ENCODE measurements at regions not wholly inside any gene's neighbourhood (a gene's known extent, or its start where the extent isn't known, plus 50 kb on each side); places are given as distances from the start of the nearest gene placed in this dataset.

DNA sequence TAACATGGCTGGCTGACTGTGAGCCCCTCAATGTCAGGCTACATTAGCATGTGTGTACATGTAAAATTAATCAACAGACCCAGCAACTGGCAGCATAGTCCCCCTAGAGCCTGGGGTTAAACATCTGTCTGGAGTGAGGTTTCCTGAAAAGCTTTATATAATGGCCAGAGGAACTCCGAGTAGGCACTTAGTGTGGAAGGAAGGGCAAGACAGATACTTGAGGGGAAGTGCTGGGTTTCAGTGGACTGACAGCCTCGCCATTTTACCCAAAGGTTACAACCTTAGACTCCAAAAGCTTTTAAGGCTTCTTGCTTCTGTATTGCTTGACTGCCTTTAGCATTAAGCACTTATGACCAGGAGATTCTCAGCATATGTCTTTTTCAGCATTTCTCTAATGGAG is 430.8 kb downstream of the FLRT2 start:
- no peaks in the 10 kb centered on the region for H3K27me3 ChIP-seq (ENCODE audit: control insufficient read depth, insufficient read depth, low read length)
- no peak overlapping the region for H3K4me3 ChIP-seq (ENCODE audit: low read depth, low read length)
- no peaks in the 10 kb centered on the region for H3K36me3 ChIP-seq (ENCODE audit: control insufficient read depth, insufficient read depth, low read length)
- DNase-seq (ENCODE audit: low read depth), result no peak
- TF ChIP-seq, protein P1, sequence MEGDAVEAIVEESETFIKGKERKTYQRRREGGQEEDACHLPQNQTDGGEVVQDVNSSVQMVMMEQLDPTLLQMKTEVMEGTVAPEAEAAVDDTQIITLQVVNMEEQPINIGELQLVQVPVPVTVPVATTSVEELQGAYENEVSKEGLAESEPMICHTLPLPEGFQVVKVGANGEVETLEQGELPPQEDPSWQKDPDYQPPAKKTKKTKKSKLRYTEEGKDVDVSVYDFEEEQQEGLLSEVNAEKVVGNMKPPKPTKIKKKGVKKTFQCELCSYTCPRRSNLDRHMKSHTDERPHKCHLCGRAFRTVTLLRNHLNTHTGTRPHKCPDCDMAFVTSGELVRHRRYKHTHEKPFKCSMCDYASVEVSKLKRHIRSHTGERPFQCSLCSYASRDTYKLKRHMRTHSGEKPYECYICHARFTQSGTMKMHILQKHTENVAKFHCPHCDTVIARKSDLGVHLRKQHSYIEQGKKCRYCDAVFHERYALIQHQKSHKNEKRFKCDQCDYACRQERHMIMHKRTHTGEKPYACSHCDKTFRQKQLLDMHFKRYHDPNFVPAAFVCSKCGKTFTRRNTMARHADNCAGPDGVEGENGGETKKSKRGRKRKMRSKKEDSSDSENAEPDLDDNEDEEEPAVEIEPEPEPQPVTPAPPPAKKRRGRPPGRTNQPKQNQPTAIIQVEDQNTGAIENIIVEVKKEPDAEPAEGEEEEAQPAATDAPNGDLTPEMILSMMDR (IDR thresholded peaks at IDR 0.05; ENCODE audit: insufficient read depth, low read length, poor library complexity, severe bottlenecking), result no peak

DNA sequence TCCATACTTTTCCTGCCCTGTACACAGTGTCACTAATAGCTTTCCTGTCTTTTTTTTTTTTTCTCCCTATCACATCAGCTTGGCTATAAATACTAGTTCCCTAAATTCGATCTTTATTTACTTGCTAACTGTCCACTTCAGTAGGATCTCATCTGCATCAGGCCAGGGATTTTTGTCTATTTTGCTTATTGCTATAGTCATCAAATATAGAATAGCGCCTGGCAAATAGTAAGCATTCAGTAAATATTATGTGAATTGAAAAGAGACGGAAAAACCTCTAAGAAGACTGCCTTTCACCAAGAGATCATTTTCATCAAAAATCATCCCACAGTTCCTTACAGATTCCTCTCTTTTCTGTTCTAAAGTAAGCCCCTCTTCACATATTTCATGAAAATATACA is 429.1 kb downstream of the FLRT2 start:
- DNase-seq (ENCODE audit: low read depth), result no peak
- TF ChIP-seq, protein P1 (IDR thresholded peaks at IDR 0.05; ENCODE audit: insufficient read depth, low read length, poor library complexity, severe bottlenecking), result no peak
- Histone ChIP-seq H3K36me3 (ENCODE audit: control insufficient read depth, insufficient read depth, low read length) (no peaks in the 10 kb centered on the region), H3K4me3 (ENCODE audit: low read depth, low read length) (no peak overlapping the region), H3K27me3 (ENCODE audit: control insufficient read depth, insufficient read depth, low read length) (no peaks in the 10 kb centered on the region)

DNA sequence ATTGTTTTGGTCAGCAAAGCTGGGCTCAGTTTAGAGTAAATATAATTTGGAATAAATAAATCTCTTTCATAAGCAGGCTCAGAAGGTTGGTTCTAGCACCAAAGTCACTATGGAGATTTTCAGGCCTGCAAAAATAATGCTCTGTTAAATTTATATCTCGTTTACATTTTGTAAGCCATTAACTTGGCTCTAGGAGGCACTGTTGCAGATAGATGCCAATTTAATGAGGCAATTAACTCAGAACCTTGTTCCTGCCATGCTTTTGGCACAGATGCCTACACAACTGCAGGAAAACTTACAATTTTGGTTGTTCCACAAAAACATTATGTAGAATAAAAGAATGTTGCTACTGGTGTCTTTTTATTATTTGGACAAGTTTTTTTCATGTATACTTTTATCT is 428.1 kb downstream of the FLRT2 start:
- TF ChIP-seq, protein P1 (IDR thresholded peaks at IDR 0.05; ENCODE audit: insufficient read depth, low read length, poor library complexity, severe bottlenecking), result no peak
- DNase-seq (ENCODE audit: low read depth), result no peak
- Histone ChIP-seq H3K36me3 (ENCODE audit: control insufficient read depth, insufficient read depth, low read length) (no peaks in the 10 kb centered on the region), H3K27me3 (ENCODE audit: control insufficient read depth, insufficient read depth, low read length) (no peaks in the 10 kb centered on the region), H3K4me3 (ENCODE audit: low read depth, low read length) (no peak overlapping the region)

DNA sequence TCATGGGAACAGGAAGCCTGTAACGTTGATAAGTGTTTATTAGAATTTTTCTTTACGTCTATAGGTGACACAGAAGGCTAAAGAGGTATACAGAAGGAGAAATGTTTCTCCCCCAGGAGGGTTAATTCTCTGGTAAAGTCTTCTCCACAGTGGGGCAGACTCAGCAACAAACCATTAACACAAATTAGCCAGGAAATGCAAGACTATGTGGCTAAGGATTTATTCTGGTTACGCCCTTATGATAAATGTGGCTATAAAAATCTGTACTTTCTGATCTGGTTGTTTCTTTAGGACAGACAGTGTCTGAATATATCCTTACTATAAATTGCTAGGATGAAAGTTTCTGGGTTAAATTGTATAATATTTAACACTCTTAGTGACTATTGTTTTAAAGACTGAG is 423.3 kb downstream of the FLRT2 start:
- no peak overlapping the region for H3K4me3 ChIP-seq (ENCODE audit: low read depth, low read length)
- no peaks in the 10 kb centered on the region for H3K36me3 ChIP-seq (ENCODE audit: control insufficient read depth, insufficient read depth, low read length)
- no peaks in the 10 kb centered on the region for H3K27me3 ChIP-seq (ENCODE audit: control insufficient read depth, insufficient read depth, low read length)
- TF ChIP-seq, protein P1 (IDR thresholded peaks at IDR 0.05; ENCODE audit: insufficient read depth, low read length, poor library complexity, severe bottlenecking), result no peak
- no peak for DNase-seq (ENCODE audit: low read depth)

DNA sequence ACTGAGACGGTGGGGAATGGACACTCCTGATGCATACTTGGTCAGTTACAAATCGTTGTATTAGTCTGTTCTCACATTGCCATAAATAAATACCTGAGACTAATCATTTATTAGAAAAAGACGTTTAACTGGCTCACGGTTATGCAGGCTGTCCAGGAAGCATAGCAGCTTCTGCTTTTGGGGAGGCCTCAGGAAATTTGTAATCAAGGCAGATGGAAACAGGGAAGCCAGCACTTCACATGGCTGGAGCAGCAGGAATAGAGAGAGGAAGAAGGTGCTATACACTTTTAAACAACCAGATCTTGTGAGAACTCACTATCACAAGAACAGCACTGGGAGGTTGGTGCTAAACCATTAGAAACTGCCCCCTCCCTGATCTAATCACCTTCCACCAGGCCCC is 418.2 kb downstream of the FLRT2 start:
- Histone ChIP-seq H3K27me3 (ENCODE audit: control insufficient read depth, insufficient read depth, low read length) (no peaks in the 10 kb centered on the region), H3K4me3 (ENCODE audit: low read depth, low read length) (no peak overlapping the region), H3K36me3 (ENCODE audit: control insufficient read depth, insufficient read depth, low read length) (no peaks in the 10 kb centered on the region)
- no peak for DNase-seq (ENCODE audit: low read depth)
- TF ChIP-seq, protein P1 (IDR thresholded peaks at IDR 0.05; ENCODE audit: insufficient read depth, low read length, poor library complexity, severe bottlenecking), result no peak

DNA sequence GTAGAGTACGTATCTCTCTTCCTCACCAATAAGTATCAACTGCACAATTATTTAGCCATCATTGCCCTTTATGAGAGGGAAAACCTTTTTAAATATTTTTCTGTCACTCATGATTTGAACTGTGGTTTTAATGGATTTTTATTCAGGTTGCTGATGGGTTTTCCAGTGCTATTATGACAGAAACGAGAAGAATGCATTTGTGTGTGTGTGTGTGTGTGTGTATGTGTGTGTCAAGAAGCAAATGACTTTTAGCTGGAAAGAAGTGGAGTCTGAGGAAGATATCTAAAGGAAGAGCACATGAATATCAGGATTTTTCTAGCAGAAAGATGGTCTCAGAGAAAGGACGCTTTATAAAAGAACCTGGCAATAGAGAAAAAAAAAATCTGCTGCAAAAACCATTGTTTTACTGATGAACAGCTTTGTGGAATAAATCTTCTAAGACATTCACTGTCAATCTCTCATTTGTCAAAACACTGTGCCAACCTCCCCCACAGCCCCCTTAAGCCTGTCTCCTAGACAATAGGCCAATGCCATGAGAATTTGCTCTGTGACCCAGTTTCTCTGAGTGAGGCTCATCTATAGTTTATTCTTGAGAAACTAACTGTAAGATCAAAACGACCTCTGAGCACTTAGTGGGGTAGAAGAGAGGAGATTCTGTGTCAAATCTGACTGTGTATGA is 417.7 kb downstream of the FLRT2 start:
- DNase-seq (ENCODE audit: low read depth), result no peak
- no peak overlapping the region for H3K4me3 ChIP-seq (ENCODE audit: low read depth, low read length)
- no peaks in the 10 kb centered on the region for H3K27me3 ChIP-seq (ENCODE audit: control insufficient read depth, insufficient read depth, low read length)
- no peaks in the 10 kb centered on the region for H3K36me3 ChIP-seq (ENCODE audit: control insufficient read depth, insufficient read depth, low read length)
- TF ChIP-seq, protein P1 (IDR thresholded peaks at IDR 0.05; ENCODE audit: insufficient read depth, low read length, poor library complexity, severe bottlenecking), result no peak

Data from kidney epithelial cell (primary cell).